NCI-H446 (cell line): ENCODE measurements at regions not wholly inside any gene's neighbourhood (a gene's known extent, or its start where the extent isn't known, plus 50 kb on each side); places are given as distances from the start of the nearest gene placed in this dataset.
"Not testable (repeated sequence)": the region's sequence is repeated elsewhere in the genome, so short reads cannot be mapped to it uniquely, and the experiment has no call there.

ENCODE experiments used
- DNase-seq, 2 experiments: peaks; one replicate each; lab custom pipeline; 2025; lab: John Stamatoyannopoulos, UW

DNA sequence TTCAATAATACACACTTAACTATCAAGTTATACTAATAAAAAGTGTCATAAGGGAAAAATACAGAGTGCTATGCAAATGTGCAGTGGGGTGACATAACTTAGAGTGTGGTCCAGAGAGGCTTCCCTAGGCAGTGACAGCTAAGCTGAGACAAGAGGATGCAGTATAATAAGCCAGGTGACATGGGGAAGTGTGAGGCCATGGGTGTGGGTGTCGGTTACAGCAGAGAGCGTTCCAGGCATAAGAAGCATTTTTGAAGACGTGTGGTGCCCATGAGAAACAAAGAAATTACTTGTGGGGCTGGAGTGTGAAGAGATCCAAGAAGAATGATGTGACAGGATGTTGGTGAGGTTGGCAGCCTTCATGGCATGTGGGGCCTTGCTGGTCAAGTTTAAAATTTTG lies 78.1 kb upstream of the PICALM start:
- DNase-seq, result no peak

DNA sequence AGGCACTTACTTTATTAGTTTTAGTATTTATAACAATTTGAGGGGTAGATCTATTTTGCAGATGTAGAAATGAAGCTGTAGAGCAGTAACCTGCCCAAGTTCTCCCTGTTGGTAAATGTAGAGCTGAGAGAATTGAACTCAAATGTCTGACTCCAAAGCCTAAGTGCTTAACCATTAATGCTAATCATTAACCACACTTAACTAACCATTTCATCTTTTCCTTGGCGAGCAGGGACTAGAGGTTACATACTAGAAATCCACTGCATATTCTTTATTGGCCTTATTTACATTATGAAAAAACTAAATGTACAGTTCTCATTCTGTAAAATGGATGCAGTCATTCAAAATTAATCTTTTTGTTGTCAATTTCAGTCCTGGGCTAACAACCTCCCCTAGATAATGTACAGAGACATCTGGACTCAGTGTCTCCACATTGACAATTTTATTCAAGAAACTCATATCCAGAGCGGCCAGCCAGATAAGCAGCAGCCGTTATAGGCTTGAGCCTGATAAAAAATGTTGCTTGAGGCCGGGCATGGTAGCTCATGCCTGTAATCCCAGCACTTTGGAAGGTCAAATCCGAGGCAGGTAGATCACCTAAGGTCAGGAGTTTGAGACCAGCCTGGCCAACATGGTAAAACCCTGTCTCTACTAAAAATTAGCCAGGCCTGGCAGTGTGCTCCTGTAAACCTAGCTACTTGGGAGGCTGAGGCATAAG lies 76.7 kb upstream of the PICALM start:
- no peak for DNase-seq

DNA sequence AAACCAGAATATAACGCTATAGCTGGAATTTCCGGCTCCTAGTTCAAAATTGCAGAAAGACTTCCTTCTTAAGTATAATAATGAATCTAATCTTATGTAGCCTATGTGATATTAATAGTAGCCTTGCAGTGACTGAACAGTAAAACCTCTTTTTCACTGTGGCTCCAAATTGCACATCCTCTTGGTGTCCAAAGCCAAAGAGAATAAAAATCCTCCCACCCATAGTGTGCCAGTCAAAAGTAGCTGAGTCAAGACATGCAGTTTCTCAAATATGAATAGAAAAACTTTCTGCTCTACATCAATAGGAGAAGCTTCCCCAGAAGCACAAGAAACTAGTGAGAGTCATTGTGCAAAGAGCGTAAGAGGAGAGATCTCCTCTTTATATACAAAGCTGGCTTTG lies 76.0 kb upstream of the PICALM start:
- DNase-seq, result no peak

DNA sequence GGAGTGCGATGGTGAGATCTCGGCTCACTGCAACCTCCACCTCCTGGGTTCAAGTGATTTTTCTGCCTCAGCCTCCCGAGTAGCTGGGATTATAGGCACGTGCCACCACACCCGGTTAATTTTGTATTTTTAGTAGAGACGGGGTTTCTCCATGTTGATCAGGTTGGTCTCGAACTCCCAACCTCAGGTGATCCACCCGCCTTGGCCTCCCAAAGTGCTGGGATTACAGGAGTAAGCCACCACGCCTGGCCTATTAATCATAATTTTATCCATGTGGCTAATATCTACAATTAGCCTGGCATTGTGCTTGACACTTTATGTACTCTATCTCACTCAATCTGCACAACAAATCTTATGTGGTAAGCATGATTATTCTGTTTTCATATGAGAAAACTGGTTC lies 75.2 kb upstream of the PICALM start:
- DNase-seq, result not testable (repeated sequence)

DNA sequence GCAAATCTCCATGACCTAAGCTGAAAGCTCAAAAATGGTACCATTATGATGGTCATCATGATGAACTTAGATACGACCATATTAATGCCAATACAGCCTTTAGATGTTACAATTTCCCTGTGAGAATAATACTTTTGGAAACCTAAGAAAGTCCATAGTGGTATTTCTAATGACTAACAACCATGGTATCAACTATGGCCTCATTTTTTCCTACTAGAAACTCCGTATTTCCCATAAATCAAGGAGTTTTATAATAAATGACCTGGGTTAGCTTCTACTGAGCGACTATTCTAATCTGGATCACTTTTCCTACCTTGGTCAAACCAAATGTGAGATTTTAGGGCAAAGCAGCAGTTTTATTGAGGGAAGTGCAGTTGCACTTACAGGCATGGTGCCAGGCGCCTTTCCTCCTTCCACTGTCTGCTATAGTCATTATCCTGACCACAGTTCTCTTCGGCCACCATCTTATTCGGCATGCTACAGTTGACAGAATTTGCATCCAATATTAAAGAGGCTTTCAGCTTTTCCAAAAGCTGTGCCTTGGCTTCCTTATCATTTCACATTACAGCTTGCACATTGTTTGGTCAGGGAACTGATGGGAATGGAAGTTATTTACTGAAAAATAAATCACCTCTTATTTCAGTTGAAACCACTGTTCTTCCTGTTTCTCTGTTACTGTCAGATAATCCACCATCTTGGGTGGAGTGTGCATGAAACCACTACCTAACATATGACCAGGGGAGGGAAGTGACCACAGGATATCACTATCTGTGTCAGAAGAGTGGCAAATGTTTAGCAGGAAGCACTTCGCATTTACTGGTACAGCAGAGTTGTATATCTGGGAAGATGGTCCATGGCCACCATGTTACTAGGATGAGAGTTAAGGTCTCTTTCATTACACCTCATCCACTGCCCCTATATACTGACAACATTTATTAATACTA lies 74.5 kb upstream of the PICALM start:
- no peak for DNase-seq

DNA sequence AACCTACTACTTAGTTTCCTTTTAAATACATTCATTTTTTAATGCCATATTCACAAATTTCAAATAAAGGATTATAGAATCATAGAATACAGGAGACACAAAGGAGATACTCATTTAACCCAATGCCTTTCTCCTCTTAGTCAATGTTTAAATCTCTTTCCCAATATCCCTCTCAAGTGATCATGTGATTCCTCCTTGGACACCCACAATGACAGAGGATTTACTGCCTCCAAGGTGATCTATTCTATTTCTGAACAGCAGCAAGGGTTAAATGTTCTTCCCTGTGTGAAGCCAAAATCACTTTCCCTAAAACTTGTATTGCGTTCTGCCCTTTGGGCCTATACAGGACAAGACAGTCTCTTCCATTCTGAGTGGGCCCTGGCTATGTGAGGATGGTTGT lies 73.3 kb upstream of the PICALM start:
- DNase-seq, result no peak

DNA sequence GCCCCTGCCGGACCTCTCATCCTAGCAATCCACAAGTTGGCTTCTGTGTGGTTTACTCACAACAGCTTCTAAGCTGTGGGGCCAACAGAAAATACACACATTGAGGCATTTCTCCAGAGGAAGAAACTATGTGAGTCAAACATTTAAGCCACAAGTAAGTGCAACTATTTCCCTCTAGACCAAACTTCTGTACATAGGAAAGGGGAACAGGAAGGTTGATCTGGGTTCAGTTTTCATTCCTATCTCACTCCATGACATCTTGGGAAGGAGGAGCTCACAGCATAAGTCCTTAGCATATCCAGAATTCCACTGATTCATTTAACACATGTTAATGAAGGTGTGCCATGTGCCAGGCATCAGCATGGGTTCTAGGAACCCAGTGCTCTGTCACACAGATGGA lies 72.8 kb upstream of the PICALM start:
- no peak for DNase-seq

DNA sequence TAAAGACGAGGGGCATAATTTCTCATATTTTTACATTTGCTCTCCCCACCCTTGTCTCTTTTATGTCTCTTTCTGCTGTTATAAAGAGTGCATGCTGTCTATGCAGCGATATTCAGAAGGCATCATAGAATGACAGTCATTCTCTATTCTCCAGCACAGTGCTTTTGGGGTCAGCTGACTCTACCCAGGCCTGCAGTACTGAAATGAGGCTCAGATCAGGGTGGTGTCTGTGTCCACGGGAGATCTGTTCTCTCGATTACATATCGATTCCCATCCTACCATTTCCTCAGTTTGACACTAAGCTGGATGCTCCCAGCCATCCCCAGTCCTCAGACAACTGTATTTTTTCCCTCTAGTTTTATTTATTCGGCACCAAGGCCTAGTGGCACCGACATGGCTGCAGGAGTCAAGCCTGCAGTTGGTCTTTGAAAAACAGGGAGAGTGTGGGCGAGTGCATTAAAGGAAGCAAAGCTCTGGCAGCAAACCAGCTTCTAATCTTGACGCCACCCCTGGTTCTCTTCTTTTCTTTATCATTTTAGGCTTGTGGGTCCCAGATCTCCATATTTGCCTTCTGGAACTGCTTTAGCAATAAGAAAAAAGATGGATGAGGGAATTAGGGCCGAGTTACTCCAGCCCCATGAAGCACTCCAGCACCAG lies 71.6 kb upstream of the PICALM start:
- no peak for DNase-seq

DNA sequence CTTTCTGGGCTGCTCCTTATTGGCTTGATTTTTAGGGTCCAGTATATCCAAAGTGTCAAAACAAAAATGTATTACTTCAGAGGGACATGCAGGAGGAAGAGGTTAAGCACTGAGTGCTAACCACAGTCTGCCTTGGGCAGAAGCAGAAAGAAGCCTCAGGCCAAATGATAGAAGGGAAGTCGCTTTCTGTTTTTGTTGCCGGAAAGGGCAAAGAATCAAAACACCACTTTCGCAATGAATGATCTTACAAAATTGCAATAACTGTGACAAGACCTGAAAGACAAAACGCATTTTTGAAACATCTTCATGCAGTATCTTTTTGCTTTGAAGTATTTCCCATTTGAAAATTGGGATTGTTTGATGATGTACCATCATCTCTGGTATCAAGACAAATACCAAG lies 70.1 kb upstream of the PICALM start:
- DNase-seq, result no peak

DNA sequence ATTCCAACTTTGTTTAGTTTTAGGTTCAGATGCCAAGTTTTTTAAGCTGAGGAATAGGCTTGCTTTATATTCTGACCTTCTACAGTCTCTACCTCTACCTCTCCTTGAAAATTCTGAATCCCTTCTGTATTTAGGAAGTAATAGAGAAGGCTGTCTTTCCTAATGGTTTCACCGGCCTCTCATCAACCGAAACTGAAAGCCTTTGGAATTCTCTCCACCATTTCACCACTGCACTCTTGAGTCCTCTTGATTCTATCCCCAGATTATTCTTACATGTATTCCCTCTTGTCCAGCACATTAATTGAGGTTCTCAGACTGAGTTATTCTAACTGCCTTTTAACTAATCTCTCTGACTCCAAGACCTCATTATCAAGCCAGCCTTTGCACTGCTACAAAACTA lies 67.7 kb upstream of the PICALM start:
- no peak for DNase-seq

DNA sequence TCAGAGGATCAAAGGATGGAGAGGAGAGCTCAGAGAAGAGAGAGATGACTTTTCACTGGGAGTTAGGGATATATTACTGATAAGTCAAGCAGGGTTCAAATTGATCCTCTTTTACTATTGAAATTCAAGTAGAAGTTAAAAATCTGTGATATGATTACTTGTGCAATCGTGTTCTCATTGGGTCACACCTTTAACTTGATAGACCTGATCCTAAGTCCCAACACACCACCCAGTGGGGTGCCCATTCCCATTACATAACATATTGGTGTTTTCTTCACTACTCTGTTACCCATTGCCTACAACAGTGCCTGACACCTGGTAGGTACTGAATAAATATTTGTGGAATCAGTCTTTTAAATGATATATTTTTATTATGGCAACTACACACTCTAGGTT lies 66.4 kb upstream of the PICALM start:
- DNase-seq, result no peak

DNA sequence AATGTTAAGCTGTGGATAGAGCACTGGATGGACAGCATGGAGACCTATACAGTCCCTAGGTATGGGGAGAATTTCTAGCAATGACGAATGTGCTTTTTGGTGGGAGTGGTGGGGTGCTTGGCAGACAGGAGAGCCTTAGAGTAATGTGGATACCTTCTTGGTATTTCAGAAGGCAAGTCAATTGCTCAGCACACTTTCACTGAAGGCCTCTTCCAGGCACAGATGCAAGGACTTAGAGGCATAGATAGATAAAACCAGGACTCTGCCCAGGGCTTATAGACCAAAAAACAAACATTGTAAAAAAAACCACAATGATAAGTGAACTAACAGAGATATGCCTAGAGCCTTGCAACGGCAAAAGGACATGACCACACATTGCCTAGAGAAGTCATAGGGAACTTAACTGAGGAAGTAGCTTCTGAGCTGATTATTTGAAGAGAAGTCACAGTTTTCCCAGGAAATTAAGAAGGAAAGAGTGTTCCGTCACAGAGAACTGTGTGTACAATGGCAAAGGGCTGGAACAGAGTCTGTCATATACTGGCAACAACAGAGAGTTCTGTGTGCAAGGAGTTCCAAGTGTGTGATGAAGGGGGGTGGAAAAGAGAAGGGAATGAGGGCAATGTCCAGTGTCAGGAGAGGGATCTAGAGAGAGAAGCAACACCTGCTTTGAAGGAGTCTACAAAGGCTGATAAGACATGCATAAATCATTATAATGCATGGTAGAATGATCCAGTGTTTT lies 65.9 kb upstream of the PICALM start:
- no peak for DNase-seq

DNA sequence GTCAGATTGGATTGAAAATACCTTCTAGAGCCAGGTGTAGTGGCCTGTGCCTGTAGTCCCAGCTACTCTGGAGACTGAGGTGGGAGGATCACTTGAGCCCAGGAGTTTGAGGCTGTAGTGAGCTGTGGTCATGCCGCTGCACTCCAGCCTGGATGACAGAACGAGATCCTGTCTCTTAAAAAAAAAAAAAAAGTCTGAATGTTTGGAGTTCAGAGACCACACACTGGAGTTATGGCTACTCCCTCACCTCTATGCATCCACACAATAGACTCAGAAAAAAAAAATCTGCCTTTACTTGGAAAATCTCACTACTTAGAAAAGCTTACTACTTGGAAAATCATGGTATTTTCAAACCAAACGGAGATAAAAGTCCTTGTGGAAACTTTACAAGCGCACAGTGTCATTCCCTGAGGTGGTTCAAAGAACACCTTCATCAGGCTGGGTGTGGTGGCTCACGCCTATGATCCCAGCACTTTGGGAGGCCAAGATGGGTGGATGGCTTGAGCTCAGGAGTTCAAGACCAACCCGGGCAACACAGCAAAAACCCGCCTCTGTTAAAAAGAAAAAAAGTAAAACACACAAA lies 63.9 kb upstream of the PICALM start:
- DNase-seq, result no peak

DNA sequence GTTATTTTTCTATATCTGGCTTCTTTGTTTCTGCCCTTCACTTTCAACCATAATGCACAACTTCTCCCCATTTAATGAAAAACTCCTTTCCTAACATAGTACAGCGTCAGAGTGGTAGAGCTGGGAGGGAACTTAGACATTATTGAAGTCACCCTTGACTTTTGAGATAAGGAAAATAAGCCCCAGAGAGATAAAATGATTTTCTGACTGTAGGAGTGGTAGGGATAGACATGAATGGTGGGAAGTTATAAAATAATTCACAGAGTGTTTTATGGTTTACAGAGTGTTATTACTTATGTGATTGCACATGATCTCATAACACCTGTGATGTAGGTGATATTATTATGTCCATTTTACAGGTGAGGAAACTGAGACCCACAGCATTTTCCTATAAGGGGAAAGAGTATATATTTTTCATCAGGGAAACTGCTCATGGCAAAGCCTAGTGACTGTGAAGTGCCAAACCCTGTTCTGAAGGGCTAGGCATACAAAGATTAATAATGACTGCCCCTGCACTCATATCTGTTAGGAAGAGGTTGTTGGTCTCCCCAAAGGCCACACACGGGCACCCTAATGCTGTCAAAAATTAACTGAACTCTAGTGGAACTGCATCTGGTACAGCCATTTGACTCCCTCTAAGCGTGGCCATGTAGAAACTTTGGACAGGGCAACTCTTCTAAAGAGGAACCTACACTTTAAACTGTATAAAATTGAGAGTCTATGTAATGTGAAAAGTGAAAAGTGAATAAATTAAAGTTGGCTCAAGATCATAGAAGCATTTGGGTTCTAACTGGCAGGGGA lies 61.1 kb upstream of the PICALM start:
- no peak for DNase-seq

DNA sequence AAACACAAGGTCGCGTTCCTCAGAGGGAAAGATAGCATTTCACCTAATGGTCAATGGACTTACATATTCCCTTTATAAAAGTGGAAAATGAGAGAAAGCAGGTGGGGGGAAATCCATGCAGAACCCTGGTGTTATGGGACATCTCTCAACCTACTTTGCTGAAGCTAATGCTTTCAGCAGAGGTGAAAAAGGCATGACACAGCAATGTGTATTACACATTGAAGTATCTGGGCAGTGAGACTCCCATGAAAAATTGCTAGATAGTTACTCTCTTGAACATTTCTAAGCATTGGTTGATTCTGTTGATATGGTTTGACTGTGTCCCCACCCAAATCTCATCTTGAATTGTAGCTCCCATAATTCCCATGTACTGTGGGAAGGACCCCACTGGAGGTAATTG lies 60.0 kb upstream of the PICALM start:
- no peak for DNase-seq

DNA sequence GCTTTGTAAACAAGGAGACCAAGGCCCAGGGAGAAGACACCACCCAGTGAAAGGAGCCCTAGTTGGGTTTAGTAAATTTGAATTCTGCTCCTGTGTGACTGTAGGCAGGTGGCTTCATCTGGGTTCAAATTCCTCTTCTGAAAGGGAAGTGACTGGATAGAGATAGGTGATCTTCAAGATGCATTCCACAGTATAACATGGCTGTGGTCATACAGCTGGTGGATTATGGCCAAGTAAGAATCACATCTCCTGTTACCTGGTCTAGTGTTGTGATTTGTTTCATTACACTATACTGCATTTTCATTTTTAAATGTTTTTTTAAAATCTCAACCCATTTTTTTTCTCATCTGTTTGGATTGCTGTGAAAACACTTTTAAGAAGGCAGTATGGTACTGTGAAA lies 58.0 kb upstream of the PICALM start:
- DNase-seq, result no peak

DNA sequence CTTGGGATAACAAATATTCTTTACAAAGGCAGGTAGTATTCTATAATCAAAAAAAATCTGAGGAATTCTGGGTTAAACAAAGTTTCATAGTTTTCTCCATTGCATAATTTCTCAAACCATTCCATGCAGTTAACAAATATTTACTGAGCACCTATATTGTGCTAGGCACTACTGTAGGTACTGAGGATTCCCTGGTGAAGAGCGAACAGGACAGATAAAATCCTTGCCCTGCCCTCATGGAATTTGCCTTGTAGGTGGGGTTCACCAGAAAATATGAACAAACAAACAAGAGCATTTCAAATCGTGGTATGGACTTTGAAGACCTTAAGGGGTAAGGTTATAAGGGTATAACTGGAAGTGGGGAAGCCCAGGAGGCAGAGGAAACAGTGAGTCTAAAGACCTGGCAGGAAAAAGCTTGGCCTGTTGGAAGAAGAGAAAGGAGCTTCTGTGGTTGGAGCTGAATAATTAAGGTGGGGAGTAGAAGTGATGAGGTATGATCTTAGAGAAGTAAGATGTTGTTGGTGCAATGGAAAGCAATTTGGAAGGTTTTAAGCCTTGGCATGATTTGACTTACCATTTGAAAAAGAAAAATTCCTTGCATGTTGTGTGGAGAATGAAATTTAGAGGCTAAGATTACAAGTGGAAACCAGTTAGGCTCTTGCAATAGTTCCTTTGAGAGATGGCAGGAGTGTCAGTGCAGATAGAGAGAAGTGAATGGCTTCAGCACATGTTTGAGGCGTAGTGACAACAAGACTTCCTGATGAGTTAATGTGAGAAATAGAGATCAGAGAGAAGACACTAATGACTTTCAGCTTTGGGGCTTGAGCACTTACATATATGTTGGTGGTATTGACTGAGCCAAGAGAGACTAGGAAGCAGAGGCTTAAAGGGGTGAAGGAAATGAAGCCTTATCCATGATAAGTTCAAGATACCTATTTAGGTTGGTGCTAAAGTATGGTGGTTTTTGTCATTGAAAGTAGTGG lies 55.7 kb upstream of the PICALM start:
- no peak for DNase-seq

DNA sequence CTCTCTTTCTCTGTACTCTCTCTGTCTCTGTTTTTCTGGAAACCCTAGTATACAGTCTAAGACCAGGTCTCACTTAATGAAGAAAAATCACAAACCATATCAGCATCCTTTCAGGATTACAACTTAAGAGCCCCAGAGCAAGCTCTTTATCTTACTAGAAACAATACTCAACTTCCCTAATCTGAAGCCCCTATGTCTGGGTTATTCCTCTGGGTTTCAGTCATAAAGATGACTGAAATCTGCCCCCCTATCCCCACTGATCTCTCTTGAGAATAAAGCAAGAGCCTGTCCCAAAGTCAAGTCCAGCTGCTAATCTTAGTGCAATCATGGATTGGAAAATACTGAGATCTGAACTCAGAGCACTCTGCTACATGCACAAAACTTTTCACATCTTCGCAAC lies 53.9 kb upstream of the PICALM start:
- no peak for DNase-seq

DNA sequence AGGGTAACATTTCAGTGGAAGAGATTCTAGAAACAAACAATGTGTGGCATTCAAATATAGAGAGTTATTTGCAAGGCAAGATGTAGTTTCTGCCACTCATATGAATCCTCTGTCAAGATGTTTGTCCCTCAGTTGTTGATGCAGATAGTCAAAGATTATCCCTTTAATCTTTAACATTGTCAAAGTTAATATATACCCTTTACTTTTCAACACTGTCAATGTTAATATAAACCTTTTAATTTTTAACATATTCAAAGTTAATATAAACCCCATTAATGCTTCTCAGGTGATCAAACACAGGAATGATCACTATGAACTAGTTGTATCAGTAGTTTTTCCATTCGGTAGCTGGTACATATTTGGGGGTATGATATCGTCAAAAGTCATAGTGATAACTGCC lies 51.9 kb upstream of the PICALM start:
- DNase-seq, result no peak

DNA sequence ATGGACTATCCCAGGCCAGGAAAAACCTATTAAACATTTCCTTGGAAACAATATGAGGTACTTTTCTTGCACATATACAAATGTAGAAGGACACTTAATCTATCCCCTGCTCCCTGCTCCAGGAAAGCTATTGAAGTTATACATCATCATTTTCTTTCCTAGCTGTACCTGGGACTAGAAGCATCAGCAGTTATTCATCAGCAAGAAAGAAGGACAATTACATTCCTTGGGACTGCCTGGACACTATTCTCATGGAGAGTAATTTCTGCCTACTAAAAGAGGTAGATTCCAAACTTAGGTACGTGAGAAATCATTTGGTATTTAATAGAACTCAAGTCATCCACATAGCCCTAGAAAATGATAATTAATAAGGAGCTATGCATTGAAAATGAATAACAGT lies 51.0 kb upstream of the PICALM start:
- no peak for DNase-seq
